SKM-1 treated with dmso at 0.1 percent for 144 hours (cell line): ENCODE measurements at regions not wholly inside any gene's neighbourhood (a gene's known extent, or its start where the extent isn't known, plus 50 kb on each side); places are given as distances from the start of the nearest gene placed in this dataset.
"Not testable (repeated sequence)": the region's sequence is repeated elsewhere in the genome, so short reads cannot be mapped to it uniquely, and the experiment has no call there.

ENCODE experiments used
- DNase-seq: peaks from one replicate; lab custom pipeline; 2025; ENCODE audit not compliant: unreplicated experiment; lab: John Stamatoyannopoulos, UW

DNA sequence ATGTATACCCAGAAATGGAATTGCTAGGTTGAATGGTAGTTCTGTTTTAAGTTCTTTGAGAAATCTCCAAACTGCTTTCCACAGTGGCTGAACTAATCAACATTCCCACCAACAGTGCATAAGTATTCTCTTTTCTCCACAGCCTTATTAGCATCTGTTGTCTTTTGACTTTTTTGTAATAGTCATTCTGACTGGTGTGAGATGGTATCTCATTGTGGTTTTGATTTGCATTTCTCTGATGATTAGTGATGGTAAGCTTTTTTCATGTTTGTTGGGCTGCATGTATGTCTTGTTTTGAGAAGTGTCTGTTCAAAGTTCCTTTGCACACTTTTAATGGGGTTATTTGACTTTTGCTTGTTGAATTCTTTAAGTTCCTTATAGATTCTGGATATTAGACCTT lies 52.4 kb upstream of the EHHADH start:
- not testable (repeated sequence) for DNase-seq

DNA sequence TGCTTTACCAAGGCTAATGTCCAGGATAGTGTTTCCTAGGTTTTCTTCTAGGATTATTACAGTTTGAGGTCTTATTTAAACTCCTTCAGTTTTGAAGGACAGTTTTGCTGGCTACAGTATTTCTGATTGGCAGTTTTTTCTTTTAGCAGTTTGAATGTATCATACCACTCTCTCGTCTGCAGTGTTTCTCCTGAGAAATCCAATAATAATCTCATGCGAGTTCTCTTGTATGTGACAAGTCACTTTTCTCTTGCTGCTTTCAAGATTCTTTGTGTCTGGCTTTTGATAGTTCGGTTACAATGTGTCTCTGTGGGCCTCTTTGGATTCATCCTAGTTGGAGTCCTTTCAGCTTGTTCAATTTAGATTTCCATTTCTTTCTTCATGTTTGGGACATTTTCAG lies 53.0 kb upstream of the EHHADH start:
- DNase-seq, result no peak

DNA sequence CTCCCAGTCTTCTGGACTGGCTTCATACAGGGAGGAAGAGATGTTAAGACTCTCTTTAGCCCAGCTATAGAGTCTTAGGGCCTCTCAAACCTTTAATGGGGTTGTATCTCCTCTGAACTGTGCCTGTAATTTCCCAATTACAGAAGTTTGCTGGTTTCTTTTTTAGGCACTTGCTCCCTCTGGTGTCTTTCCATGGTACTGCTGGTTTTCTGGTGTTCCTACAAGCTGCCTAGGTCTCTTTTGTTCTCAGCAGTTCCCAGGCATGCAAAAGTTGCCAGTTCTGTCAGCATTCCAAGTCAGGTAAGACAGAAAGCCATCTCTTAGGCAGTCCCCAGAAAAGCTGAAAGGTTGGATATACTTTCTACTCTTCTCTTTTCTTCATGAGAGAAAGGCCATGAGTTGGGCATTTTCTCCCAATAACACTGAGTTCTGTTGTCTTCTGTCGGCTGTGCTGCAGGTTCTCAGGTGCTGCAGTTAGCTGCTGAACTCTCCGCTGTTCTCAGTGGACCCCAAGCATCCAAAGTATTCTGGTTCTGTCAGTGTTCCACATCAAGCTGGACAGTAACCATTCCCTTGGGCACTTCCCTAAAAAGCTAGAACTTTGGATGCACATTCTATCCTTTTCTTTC lies 54.4 kb upstream of the EHHADH start:
- DNase-seq, result peak; percentile 71

DNA sequence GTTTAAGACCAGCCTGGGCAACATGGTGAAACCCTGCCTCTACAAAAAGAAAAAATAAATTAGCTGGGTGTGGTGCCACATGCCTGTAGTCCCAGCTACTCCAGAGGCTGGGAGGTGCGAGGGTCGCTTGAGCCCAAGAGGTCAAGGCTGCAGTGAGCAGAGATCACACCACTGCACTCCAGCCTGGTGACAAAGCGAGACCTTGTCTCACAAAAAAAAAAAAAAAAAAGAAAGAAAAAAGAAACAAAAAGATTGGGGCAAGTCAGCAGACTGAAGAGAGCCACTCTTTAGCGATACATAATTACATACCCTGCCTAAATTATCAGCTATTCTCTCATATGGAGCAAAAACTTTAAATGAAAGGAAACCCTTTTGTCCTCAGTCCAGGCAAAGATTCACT lies 53.6 kb upstream of the MAP3K13 start:
- DNase-seq, result no peak

DNA sequence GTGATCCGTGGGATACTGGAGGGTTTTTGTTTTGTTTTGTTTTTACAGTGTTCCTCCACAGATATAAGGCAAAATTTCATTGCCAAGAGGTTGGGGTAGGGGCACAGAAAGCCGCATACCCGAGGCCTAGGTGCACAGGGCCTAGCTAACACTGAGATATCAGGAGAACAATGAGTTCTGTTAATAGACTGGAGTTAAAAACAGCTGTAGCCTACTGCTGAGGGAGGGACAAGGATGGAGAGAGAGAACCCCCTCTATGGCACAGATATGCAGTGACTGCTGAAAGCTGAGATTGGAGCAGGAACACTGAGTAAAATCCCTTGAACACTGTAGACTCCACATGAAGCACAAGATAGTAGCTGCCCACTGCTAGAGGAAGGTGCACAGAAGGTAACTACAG lies 53.1 kb upstream of the MAP3K13 start:
- no peak for DNase-seq

DNA sequence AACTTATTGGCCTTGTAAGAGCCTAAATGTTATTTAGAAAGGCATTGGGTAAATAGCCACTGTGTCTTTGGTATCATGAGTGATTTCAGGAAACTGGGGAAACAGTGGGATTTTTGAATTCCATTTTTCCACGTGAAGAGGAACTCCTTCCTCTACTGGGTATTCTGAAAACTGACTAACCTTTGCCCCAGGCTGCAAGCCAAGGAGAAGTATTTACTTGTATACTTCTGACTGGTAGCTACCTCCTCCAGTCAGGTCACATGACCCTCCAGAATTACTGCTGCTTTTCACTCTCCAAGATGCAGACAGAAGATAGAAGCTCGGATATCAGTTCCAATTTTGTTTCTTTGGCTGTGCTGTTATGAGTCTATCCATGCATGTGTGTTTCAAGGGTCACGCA lies 50.9 kb upstream of the MAP3K13 start:
- no peak for DNase-seq
